ENCODE measurements at regions not wholly inside any gene's neighbourhood (a gene's known extent, or its start where the extent isn't known, plus 50 kb on each side); places are given as distances from the start of the nearest gene placed in this dataset.

GRCh38 chr16:35642322-35642835 lies 2183.0 kb downstream of the TP53TG3F start:
- H3K9me3 ChIP-seq (ENCODE audit: control insufficient read depth, insufficient read depth, low read length), result peaks cover 59% of the 10 kb centered on the region
- TF ChIP-seq CTCF (IDR thresholded peaks at IDR 0.05), result no peak

DNA sequence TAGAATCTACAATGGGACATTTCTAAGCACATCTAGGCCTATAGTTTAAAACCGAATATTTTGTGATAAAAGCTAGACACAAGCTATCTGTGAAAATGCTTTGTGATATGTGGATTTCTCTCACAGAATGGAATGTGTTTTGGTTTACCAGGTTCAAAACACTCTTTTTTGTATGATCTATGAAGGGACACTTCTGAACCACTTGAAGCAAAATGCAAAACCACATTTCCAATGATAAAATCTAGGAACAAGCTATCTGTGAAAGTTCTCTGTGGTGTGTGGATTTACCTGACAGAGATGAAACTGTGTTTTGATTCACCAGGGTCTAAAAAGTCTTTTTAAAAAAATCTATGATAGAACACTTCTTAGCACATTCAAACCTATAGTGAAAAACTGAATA lies 2192.4 kb downstream of the TP53TG3F start:
- Histone ChIP-seq H3K4me3 (ENCODE audit: low read length) (no peak overlapping the region), H3K27me3 (ENCODE audit: control insufficient read depth, insufficient read depth, low read length) (no peaks in the 10 kb centered on the region), H3K4me1 (ENCODE audit: control insufficient read depth, insufficient read depth, low read length) (no peaks in the 10 kb centered on the region), H3K9me3 (ENCODE audit: control insufficient read depth, insufficient read depth, low read length) (no peaks in the 10 kb centered on the region), H3K27ac (ENCODE audit: low read length) (no peak overlapping the region), H3K36me3 (ENCODE audit: control insufficient read depth, insufficient read depth, low read length) (no peaks in the 10 kb centered on the region)
- Mint-ChIP-seq H3K9me3 (peaks cover 2 to 3% of the 10 kb centered on the region in 2 donors), H3K36me3 (no peaks in the 10 kb centered on the region), H3K4me1 (no peaks in the 10 kb centered on the region), H3K27me3 (ENCODE audit: low read depth in 2 of 2) (no peaks in the 10 kb centered on the region), H3K4me3 (no peak overlapping the region), H3K27ac (no peak overlapping the region)
- TF ChIP-seq CTCF (IDR thresholded peaks at IDR 0.05), result no peak
- DNase-seq (no peak), ATAC-seq (no peak)
- intact Hi-C loops (cut with micrococcal nuclease), result no loop called here
- 80% methylated on average over 1 of the region's 1 CpG for WGBS (ENCODE audit: insufficient coverage)

More at GRCh38 chr16:35642322-35642835, 2183.0 kb downstream of the TP53TG3F start:
- 60% methylated on average over 4 of the region's 4 CpGs for WGBS (ENCODE audit: insufficient coverage)
- DNase-seq (no peak), ATAC-seq (no peak)
- Histone ChIP-seq H3K27ac (ENCODE audit: low read length) (no peak overlapping the region), H3K4me3 (ENCODE audit: low read length) (no peak overlapping the region), H3K36me3 (ENCODE audit: control insufficient read depth, insufficient read depth, low read length) (no peaks in the 10 kb centered on the region), H3K27me3 (ENCODE audit: control insufficient read depth, insufficient read depth, low read length) (no peaks in the 10 kb centered on the region), H3K4me1 (ENCODE audit: control insufficient read depth, insufficient read depth, low read length) (no peaks in the 10 kb centered on the region)
- no peaks in the 10 kb centered on the region for H3K4me1 Mint-ChIP-seq
- no peak overlapping the region for H3K27ac Mint-ChIP-seq
- H3K9me3 Mint-ChIP-seq, result peaks cover 11 to 28% of the 10 kb centered on the region in 2 donors
- peaks cover 11% of the 10 kb centered on the region for H3K36me3 Mint-ChIP-seq
- intact Hi-C loops (cut with micrococcal nuclease), result no loop called here
- no peak overlapping the region for H3K4me3 Mint-ChIP-seq
- H3K27me3 Mint-ChIP-seq (ENCODE audit: low read depth in 2 of 2), result no peaks in the 10 kb centered on the region

GRCh38 chr16:35664091-35664693 lies 2204.8 kb downstream of the TP53TG3F start:
- H3K27me3 ChIP-seq (ENCODE audit: control insufficient read depth, insufficient read depth, low read length), result no peaks in the 10 kb centered on the region
- ATAC-seq (no peak), DNase-seq (no peak)
- H3K4me1 ChIP-seq (ENCODE audit: control insufficient read depth, insufficient read depth, low read length), result no peaks in the 10 kb centered on the region
- no peaks in the 10 kb centered on the region for H3K4me1 Mint-ChIP-seq
- 79% methylated on average over 3 of the region's 3 CpGs for WGBS (ENCODE audit: insufficient coverage)
- H3K36me3 Mint-ChIP-seq, result peaks cover 34% of the 10 kb centered on the region
- H3K36me3 ChIP-seq (ENCODE audit: control insufficient read depth, insufficient read depth, low read length), result no peaks in the 10 kb centered on the region
- no peak overlapping the region for H3K4me3 Mint-ChIP-seq
- H3K4me3 ChIP-seq (ENCODE audit: low read length), result no peak overlapping the region
- H3K9me3 Mint-ChIP-seq, result peaks cover 19 to 25% of the 10 kb centered on the region in 2 donors
- no peak overlapping the region for H3K27ac Mint-ChIP-seq
- no peak for TF ChIP-seq CTCF (IDR thresholded peaks at IDR 0.05)
- H3K27me3 Mint-ChIP-seq (ENCODE audit: low read depth in 2 of 2), result no peaks in the 10 kb centered on the region
- no peak overlapping the region for H3K27ac ChIP-seq (ENCODE audit: low read length)
- intact Hi-C loops (cut with micrococcal nuclease), result no loop called here
- peaks cover 13% of the 10 kb centered on the region for H3K9me3 ChIP-seq (ENCODE audit: control insufficient read depth, insufficient read depth, low read length)

DNA sequence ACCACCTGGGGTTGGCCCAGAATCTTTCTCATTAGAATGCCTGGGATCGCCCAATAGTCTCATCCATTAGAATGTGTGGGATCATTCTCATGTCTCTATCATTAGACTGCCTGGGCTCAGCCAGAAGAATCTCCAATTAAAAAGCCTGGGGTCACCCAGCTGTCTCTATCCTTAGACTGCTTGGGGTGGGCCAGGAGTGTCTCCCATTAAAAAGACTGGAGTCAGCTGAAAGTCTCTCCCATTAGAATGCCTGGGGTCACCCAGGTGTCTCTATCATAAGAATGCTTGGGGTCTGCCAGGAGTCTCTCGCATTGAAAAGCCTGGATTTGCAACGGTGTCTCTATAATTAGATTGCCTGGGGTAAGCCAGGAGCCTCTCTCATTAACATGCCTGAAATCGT lies 2225.7 kb downstream of the TP53TG3F start:
- Histone ChIP-seq H3K27ac (ENCODE audit: low read length) (no peak overlapping the region), H3K27me3 (ENCODE audit: control insufficient read depth, insufficient read depth, low read length) (no peaks in the 10 kb centered on the region), H3K4me1 (ENCODE audit: control insufficient read depth, insufficient read depth, low read length) (no peaks in the 10 kb centered on the region), H3K36me3 (ENCODE audit: control insufficient read depth, insufficient read depth, low read length) (no peaks in the 10 kb centered on the region), H3K9me3 (ENCODE audit: control insufficient read depth, insufficient read depth, low read length) (peaks cover 62% of the 10 kb centered on the region), H3K4me3 (ENCODE audit: low read length) (no peak overlapping the region)
- WGBS (ENCODE audit: insufficient coverage), result 55% methylated on average over 4 of the region's 4 CpGs
- TF ChIP-seq CTCF (IDR thresholded peaks at IDR 0.05), result no peak
- Mint-ChIP-seq H3K9me3 (peaks cover 5 to 21% of the 10 kb centered on the region in 2 donors), H3K4me1 (no peaks in the 10 kb centered on the region), H3K27ac (no peak overlapping the region), H3K36me3 (peaks cover 33% of the 10 kb centered on the region), H3K4me3 (no peak overlapping the region), H3K27me3 (ENCODE audit: low read depth in 2 of 2) (no peaks in the 10 kb centered on the region)
- DNase-seq (no peak), ATAC-seq (no peak)
- intact Hi-C loops (cut with micrococcal nuclease), result no loop called here

All from natural killer cell (primary cell).